HG03575 (cell line): ENCODE measurements at regions not wholly inside any gene's neighbourhood (a gene's known extent, or its start where the extent isn't known, plus 50 kb on each side); places are given as distances from the start of the nearest gene placed in this dataset.

ENCODE experiments used
- ATAC-seq: cut with Tn5 transposase; IDR thresholded peaks from one replicate; pipeline ENCODE4 v1.9.1; 2021; ENCODE audit not compliant: unreplicated experiment, insufficient number of reproducible peaks, low FRiP score; ENCODE audit errors: extremely low read depth

DNA sequence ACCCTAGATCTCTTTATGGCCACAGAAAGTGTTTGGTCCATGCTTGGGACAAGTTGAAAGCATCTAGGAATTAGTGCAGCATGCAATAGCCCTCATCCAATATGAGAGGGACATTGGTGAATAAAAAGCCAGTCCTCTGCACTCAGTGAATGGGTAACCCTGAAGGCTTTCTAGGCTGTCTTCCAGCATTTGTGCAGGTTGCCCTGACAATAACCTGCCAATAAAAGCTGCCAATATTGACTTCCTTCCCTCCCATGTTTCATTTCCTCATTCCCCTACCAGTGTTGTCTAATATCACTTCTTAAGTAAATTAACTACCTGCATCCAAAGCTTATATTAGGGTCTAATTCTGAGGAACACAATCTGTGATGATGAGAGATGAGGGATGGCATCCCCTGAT, 563.6 kb upstream of the NEGR1 start:
- ATAC-seq, result no peak

DNA sequence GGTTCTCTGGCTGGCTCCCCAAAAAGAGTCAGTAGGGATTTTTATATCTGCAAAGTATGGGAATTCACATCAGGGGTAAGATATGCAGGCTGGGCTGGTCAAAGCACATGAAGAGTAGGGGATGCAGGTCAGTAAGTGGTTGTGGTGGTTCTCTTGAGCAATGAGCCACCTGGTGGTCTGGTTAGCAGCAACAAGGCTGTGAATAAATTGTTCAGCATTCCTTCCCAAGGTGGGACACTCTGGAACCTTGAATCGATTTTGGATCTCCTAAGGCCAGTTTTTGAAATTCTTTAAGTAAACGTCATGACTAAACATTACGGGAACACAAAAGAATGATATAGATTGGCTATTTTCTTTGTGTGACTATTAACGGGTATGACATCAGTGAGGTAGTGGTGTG, 563.0 kb upstream of the NEGR1 start:
- no peak for ATAC-seq

DNA sequence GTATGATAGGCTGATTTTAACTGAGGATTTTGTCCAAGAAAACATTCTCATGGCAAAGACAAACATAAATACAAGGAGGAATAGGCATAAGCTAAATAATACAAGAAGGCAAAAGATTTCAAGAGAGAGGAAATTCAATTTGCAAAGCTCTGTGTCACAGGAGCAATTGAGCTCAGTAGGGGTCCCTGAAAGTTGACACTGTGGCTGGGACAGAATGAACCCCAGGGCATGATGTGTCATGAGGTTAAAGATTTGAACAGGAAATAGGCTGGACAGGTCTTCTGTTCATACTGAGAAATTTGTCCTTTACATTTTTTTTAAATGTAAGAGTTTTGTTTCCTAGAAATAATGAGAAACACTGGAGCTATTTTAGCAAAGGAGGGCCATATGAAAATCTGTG, 555.4 kb upstream of the NEGR1 start:
- no peak for ATAC-seq

DNA sequence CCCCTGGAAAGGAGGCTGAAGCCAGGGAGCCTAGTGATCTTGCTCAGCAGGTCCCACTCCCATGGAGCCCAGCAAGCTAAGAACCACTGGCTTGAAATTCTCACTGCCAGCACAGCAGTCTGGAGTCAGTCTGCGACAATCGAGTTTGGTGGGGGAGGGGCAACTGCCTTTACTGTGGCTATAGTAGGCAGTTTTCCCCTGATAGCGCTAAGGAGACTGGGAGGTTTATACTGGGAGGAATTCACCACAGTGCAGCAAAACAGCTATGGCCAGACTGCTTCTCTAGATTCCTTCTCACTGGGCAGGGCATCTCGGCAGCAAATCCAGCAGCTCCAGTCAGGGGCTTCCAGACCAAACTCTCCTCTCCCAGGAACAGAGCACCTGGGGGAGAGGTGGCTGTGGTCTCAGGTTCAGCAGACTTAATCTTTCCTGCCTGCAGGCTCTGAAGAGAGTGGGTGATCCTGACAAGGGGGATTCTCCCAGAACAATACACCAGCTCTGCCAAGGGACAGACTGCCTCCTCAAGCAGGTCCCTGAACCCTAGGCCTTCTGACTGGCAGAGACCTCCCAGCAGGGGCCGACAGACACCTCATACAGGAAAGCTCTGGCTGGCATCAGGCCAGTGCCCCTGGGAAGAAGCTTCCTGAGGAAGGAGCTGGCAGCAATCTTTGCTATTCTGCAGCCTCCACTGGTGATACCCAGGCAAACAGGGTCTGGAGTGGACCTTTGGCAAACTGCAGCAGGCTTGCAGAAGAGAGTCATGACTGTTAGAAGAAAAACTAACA, 548.5 kb upstream of the NEGR1 start:
- no peak for ATAC-seq

DNA sequence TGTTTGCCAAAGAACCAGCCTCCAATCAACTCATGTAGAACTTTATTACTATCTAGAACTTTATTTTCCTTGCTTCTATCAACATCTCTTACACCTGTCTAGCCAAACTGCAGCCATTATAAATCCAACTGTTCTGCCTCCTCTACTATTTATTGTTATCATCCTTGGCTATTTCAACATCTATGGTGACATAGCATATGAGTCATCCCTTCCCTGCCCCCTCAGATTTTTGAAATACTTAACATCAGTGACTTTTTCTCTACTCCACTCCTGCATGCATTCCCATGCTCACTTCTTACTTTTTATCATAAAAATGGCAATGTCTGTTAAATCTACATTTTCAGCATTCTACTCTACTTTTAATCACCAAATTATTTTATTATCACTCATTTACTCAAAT, 544.9 kb upstream of the NEGR1 start:
- no peak for ATAC-seq

DNA sequence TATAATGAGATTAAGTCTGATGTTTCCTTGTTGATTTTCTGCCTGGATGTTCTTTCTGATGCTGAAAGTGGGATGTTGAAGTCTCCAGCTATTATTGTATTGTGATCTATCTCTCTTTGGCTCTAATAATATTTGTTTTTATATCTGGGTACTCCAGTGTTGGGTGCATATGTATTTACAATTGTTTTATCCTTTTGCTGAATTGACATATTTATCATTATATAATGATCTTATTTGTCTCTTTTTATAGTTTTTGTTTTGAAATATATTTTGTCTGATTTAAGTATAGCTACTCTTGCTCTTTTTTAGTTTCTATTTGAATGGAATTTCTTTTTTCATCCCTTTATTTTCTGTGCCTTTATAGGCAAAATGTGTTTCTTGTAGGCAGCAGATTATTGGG, 522.2 kb upstream of the NEGR1 start:
- ATAC-seq, result no peak

DNA sequence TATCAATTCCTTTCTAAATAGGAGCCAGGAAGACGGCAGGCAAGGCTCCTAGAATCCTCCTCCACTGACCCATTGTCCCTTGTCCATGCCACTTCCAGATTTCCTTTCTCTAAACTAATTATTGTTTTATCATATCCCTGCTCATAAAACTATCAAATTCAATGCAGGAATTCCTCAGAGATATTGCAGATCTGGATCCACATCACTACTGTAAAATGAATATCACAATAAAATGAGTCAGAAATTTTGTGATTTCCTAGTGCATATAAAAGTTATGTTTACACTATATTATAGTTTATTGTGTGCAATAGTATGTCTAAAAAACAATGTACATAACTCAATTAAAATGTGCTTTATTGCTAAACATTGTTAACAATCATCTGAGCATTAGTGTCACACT, 498.7 kb upstream of the NEGR1 start:
- ATAC-seq, result no peak

DNA sequence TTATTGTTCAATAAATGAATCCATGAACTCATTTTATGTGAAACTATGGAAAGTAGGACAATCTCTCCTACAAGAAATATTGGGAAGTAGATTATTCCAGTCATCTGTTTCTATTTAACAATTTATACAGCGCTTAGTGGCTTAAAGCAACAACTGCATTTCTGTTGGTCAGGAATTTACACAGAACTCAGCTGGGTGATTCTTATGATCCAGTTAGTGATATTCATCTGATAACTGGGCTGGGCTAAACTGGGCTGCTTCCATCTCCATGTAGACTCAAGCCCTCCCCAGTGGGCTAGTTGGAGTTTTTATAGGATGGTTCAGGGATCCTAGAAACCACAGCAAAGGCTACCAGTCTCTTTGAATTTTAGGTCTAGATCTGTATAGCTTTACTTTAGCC, 497.9 kb upstream of the NEGR1 start:
- no peak for ATAC-seq

DNA sequence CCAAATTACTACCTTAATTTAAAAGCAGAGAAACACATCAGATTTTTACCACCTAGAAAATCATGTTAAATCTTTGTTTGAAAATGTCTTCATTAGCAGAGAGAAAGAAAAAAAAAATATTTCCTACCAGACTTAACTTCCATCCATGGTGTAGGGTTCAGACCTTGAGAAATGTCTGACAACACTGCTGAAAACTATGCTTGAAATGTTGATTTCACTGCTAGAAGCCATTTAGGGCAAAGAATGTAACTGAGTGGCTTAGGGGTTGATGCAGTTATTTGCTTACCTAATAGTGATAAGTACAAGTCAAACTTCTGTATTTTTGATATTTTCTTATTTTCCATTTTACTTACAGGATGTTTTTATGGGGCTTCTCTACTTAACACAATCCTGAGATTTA, 495.6 kb upstream of the NEGR1 start:
- no peak for ATAC-seq

DNA sequence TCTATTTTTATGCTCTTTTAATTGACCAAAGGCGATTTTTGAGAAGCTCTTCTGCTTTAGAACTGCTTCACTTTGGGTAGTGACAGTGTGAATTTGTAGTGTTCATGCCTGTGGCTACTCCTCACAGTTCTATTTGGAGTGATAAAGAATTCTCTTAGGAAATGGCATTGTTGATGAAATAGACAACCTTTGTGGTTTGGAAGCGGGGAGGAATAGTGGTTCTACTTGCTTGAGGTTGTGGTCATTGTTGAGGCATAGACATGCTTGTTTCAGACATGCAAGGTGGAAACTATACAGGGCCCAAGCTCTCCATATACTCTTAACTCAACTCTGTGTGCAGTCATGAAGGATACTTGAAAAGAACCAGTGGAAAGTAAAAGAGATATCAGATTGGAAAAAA, 481.1 kb upstream of the NEGR1 start:
- ATAC-seq, result no peak

DNA sequence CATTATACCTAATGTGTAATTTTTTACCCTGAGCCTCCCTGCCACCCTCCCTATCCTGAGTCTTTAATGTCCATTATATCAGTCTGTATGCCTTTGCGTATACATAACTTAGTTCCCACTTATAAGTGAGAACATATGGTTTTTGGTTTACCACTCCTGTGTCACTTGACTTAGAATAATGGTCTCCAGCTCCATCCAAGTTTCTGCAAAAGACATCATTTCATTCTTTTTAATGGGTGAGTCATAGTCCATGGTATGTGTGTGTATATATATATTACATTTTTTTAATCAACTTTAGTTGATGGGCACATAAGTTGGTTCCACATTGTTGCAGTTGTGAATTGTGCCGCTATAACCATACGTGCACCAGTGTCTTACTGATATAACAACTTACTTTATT, 477.1 kb upstream of the NEGR1 start:
- no peak for ATAC-seq

DNA sequence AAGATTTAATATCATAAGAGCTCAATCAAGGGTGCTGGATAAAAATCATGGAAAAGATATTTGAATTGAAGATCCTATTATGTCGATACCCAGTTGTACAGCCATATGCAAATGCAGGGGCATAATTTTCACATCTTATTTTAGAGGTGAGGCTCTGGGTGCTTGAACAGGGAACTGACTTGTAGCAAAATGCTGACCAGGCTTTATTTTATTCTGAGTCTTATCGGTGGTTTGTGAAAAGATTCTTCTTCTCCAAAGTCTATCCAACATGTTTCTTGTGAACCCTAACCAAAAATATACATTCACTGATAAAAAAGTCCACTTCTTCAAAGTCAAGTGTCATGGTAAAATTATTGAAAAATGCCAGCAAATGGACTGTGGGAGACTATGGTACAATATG, 475.5 kb upstream of the NEGR1 start:
- ATAC-seq, result no peak

DNA sequence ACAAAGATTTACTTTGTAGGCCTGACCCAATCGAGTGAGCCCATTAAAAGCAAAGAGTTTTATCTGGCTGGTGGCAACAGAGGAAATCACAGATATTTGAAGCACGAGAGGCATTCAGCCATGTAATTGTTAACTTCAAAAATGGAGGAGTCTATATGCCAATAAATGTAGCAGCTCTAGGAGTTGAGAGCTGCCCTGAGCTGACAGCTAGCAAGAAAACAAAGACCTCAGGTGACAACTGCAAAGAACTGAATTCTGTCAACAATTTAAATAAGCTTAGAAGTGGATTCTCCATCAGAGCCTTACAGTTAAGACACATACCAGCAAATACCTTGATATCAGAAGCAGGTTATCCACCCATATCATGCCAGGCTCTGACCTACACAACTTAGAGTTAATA, 463.1 kb upstream of the NEGR1 start:
- ATAC-seq, result no peak

DNA sequence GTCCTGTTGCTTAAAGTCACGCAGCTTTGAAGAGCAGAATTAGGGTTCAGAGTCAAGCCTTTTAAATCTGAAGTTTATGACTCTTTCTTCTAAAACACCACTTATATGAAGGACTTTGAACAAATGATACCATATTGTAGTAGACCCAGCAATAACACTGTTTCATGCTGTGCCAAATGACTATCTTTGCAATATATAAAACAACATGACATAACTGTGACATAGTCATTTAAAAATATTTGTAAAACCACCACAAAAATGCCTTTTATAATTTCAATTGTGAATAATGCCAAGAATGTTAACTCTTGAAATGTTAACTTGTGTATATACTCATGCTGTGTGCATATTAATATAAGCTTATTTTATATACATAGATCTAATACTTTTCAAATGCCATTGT, 452.1 kb upstream of the NEGR1 start:
- ATAC-seq, result no peak

DNA sequence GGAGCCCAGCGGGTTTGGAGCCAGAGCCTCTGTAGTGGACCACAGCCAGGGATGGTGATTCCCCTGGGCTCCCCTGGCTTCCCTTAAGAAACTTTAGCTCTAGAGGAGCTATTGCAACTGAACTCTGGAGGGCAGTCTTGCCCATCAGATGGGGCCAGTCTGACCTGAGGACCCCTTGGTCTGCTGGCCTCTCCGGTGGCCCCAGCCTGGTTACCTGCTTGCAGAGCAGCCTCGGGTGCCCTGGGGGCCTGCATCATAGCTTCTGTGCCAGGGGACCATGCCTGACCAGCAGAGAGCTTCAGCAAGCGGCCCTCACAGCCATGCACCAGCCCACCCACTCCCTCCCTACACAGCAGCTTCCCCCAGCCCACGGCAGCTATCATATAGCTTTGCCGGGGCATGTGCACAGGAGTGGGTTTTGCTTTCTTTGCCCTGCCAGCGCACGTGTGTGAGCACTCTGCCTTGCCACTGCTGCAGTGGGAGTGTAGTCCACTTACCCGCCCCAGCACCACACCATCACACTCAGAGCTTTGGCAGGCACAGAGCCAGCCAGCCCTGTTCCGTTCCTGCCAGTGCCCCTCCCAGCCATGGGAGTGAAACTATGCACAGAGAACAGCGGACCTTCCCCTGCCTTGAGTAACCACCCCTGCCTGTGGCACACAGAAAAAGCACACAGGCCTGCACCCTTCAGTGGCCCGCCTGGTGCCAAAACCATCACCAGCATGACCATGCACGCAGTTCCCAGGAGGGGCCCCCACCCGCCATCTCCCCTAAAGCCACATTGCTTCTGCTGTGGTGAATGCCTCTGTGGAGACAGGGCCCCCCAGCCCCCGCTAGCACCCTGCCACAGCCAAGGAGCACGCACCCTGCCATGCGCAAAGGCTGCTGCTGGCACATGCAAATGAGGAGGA, 442.9 kb upstream of the NEGR1 start:
- ATAC-seq, result no peak

DNA sequence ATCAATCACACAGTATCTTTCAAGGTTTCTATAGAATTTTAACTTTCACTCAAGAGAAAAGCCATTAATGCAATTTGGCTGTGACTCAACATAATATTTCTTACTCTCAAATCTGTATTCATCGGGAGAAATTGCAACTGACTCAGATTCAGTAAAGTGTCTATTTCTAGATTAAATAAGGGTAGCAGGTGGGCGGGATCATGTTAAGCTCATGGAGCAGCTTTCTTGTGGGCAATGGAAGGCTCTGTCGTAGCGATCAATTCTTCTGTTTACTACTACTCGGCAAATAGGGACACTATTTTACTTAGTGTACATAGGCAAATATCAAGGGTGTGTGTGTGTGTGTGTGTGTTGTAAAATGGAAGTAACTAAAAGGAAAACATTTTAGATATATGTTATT, 423.6 kb upstream of the NEGR1 start:
- ATAC-seq, result no peak

DNA sequence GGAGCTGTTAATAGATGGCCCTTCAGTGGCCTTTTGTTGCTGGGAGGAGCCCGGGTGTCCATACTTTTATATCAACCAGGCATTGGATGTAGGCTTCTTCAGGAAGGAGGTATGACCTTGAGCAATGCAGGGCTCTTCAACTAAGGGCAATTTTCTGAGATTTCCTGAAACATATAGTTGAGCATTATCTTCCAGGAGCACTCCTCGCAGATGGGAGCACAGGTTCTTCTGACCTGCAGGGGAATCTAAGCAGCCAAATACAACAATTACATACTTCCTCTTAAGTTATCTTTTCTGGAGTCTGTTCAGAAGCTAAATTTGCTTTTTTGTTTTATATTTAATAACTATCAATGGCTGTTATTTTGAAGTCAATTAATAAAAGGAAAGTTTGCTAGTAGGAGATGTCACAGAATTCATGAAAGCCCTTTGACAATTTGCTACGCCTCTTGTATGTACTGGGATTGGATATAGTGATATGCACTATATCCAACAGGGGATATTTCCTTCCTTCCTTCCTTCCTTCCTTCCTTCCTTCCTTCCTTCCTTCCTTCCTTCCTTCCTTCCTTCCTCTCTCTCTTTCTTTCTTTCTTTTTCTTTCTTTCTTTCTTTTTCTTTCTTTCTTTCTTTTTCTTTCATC, 422.6 kb upstream of the NEGR1 start:
- no peak for ATAC-seq

DNA sequence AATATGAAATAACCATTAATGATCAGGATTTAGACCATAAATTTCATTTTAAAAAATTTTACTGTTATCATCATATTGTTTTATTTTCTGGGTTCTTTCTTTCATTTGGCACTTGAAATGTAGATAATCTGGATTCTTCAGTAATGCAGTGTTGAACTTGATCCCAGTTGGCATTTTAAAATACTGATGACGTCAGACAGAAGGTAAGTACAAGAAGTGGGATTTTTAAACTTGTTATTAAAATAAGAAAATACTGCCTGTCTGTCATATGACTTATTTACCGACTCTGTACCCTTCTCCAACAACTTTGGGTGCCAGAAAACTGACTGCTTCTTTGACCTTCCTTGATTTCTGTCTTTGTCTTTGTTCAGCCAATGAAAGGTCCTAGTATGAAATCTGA, 415.1 kb upstream of the NEGR1 start:
- no peak for ATAC-seq

DNA sequence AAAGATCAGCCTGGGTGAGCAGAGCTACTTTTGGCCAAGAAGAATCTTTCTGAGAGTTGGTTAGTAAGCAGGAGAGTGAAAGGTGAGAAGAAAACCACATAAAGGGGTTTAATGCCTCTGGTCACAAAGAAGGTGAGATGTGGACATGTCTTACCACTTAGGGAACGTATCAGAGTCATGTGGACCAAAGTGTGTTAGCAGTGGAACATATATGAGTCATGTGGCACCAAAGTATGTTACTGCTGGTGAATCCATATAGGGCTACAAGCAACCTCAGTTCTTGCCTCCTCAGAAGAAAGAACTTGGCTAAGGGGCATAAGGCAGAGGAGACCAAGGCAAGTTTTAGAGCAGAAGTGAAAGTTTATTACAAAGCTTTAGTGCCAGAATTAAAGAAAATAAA, 411.6 kb upstream of the NEGR1 start:
- no peak for ATAC-seq

DNA sequence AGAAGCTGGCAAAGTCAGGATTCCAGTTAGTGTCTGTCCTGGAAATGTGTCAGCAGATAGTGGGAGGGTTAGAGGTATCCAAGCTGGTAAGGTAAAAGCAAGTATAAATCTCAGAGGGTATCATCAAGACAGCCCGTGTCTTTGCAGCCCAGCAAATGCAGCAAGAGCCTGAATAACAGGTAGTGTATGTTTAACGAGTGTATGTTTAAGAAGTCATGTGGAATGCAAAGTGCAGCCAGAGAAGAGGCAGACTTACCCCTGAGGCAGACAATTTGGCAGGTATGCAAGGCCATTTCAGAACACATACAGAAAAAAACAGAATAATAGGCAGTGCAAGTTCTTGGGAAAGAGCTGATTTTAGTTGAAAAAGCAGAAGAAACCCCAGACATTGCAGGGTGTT, 411.0 kb upstream of the NEGR1 start:
- no peak for ATAC-seq
